Fibroblast of villous mesenchyme (primary cell): ENCODE measurements at regions not wholly inside any gene's neighbourhood (a gene's known extent, or its start where the extent isn't known, plus 50 kb on each side); places are given as distances from the start of the nearest gene placed in this dataset.

Source experiments
- DNase-seq: peaks from one replicate; pipeline ENCODE4 v3.0.0-alpha.2; 2010; ENCODE audit warnings: low read depth
- H3K4me3 ChIP-seq: 2 replicates; pipeline ENCODE4 v1.5.1; 2011; ENCODE audit warnings: low read depth, mild to moderate bottlenecking, low read length
- CTCF ChIP-seq: IDR thresholded peaks from 2 replicates; pipeline ENCODE4 v1.5.1; 2012; ENCODE audit warnings: low read depth, mild to moderate bottlenecking, low read length; ENCODE audit not compliant: insufficient read depth

DNA sequence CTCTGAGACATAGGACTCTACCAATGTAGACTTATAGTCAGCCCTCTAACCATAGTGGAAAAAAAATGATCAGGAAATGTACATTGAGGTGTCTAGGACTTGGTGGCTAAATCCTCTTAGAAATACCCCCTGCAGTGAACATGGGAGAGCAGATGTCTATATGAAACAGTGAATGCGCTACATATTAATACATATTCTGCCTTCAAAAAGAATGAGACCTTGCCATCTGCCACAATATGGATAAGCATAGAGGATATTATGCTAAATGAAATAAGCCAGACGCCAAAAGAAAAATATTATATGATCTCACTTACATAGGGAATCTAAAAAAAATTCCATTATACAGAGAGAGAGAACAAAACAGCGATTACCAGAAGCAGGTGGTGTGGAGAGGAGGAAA, 66.6 kb upstream of the HAO2 start:
- no peak overlapping the region for H3K4me3 ChIP-seq
- TF ChIP-seq CTCF, result no peak
- no peak for DNase-seq

DNA sequence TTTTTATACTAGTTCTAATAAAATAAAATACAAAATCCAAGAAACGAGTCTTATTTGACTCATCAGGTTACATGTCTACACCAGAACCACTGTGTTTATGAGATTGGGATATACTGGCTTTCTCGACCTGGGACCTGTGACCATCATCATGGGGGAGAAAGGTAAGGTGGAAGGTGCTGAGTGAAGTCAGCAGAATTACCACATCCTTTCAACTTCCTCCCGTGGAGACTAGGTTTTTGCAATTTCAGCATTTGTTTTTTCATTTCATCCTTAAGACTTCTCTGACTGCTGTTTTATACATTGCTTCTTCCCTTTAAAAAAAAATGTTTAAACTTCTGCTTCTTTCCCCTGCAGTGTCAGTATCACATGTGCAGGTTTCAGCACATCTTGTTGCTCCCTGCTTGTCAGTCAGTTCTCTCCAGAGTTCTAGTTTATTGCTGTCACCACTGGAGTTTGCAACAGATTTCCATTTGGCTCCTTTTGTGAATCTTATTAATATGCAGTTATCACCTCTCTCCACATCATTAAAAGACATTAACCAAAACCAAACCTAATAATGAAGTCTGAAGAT, 60.4 kb upstream of the HAO2 start:
- no peak for TF ChIP-seq CTCF
- DNase-seq, result no peak

GRCh38 chr1:119308806-119309205, 59.8 kb upstream of the HAO2 start:
- no peak for DNase-seq

More for the DNA sequence above, 60.4 kb upstream of the HAO2 start:
- H3K4me3 ChIP-seq, result no peak overlapping the region

GRCh38 chr1:119310301-119310700, 58.3 kb upstream of the HAO2 start:
- H3K4me3 ChIP-seq, result no peak overlapping the region
- TF ChIP-seq CTCF, result no peak
- DNase-seq, result no peak

More at GRCh38 chr1:119308806-119309205, 59.8 kb upstream of the HAO2 start:
- no peak for TF ChIP-seq CTCF
- no peak overlapping the region for H3K4me3 ChIP-seq

DNA sequence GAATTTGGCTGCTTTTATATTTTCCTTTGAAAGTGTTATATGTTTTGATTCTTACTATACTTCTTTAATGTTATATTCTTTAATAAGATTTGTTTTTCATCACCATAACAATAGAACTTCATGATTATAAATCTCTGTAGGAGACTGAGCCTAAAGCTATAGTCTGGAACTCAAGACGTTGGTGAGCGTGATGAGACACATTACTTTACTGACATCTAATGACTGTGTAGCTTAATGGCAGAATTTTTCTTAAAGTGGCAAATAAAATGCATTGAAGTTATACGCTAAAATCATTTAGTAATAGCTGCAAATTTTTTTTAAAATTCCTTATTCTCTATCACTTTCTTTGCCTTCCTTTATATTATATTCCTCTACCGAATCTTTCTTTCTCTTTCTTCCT, 56.1 kb upstream of the HAO2 start:
- no peak overlapping the region for H3K4me3 ChIP-seq
- DNase-seq, result no peak
- TF ChIP-seq CTCF, result no peak

- no peak for DNase-seq
- no peak overlapping the region for H3K4me3 ChIP-seq
- no peak for TF ChIP-seq CTCF
These were observed 54.4 kb upstream of the HAO2 start for GRCh38 chr1:119314001-119314796.
